Esophagus muscularis mucosa (tissue), 4 donors: ENCODE measurements at regions not wholly inside any gene's neighbourhood (a gene's known extent, or its start where the extent isn't known, plus 50 kb on each side); places are given as distances from the start of the nearest gene placed in this dataset.

Experiments used
- DNase-seq: peaks from one replicate; pipeline ENCODE4 v3.0.0-alpha.2; 2017; ENCODE audit errors: extremely low spot score
- H3K27ac ChIP-seq, 4 donors: fragments of 200-600 bp; sonication (generic); replicated peaks in 1 of 4; 1 replicate in 3 of 4; 2 replicates in 1 of 4; pipeline ENCODE4 v1.5.1; 2016 to 2019; ENCODE audit warnings: mild to moderate bottlenecking in 1 of 4
- H3K27me3 ChIP-seq, 4 donors: fragments of 200-600 bp; sonication (generic); one replicate each; pipeline versions ENCODE4 v1.5.1 to v1.6.0; 2016 to 2019
- H3K36me3 ChIP-seq, 4 donors: fragments of 200-600 bp; sonication (generic); one replicate each; pipeline ENCODE4 v1.5.1; 2016 to 2019
- H3K4me1 ChIP-seq, 4 donors: fragments of 200-600 bp; sonication (generic); one replicate each; pipeline ENCODE4 v1.5.1; 2016 to 2019
- H3K4me3 ChIP-seq, 4 donors: fragments of 200-600 bp; sonication (generic); 1 replicate in 2 of 4; 2 replicates in 2 of 4; pipeline ENCODE4 v1.5.1; 2016 to 2019; ENCODE audit warnings: mild to moderate bottlenecking in 4 of 4, moderate library complexity in 1 of 4
- H3K9me3 ChIP-seq, 4 donors: fragments of 200-600 bp; sonication (generic); 1 replicate in 3 of 4; 2 replicates in 1 of 4; pipeline ENCODE4 v1.5.1; 2016 to 2019
- CTCF ChIP-seq, 3 experiments: fragments of 200-600 bp in 2 of 3; fragments of 450-650 bp in 1 of 3; sonication (generic) in 2 of 3; IDR thresholded peaks; one replicate each; pipeline ENCODE4 v1.5.1; 2017 to 2019; ENCODE audit warnings: antibody characterized with exemption in 3 of 3, mild to moderate bottlenecking in 2 of 3, moderate library complexity in 1 of 3
- EP300 ChIP-seq: sonication (generic); formaldehyde crosslinking; IDR thresholded peaks from one replicate; pipeline ENCODE4 v1.6.1; 2017; ENCODE audit warnings: antibody characterized with exemption
- POLR2A ChIP-seq: fragments of 450-650 bp; IDR thresholded peaks from one replicate; pipeline ENCODE4 v1.6.1; 2017; ENCODE audit warnings: antibody characterized with exemption, moderate library complexity, mild to moderate bottlenecking, low read depth
- POLR2AphosphoS5 ChIP-seq, 2 donors: sonication (generic); formaldehyde crosslinking; IDR thresholded peaks; one replicate each; pipeline ENCODE4 v1.6.1; 2017; ENCODE audit warnings: antibody characterized with exemption in 2 of 2
- WGBS: methylation state at CpG from one replicate; pipeline ENCODE4 v1.1.5; 2018; 5-methylcytosine and 5-hydroxymethylcytosine counted together
- intact Hi-C: fragments of 100-400 bp; cut with DNase I; formaldehyde crosslinking; loops from one replicate; pipeline ENCODE4 v1.15.1; 2023

GRCh38 chr12:131527092-131527491 is 183.8 kb upstream of the SFSWAP start:
- no peak for DNase-seq
- peaks cover 0 to 63% (median 0%) of the 10 kb centered on the region in 4 donors for H3K27me3 ChIP-seq
- WGBS: 62% methylated on average over 2 of the region's 11 CpGs
- no peak overlapping the region for H3K4me3 ChIP-seq
- H3K4me1 ChIP-seq: no peaks in the 10 kb centered on the region
- no peaks in the 10 kb centered on the region for H3K9me3 ChIP-seq
- H3K36me3 ChIP-seq: no peaks in the 10 kb centered on the region
- intact Hi-C loops: no loop called here
- TF ChIP-seq POLR2A (no peak), EP300 (no peak), CTCF (IDR thresholded peaks at IDR 0.05) (no peak), POLR2AphosphoS5 (IDR thresholded peaks at IDR 0.05) (no peak)
- H3K27ac ChIP-seq: no peak overlapping the region

- 80% methylated on average over 9 of the region's 9 CpGs for WGBS
- Histone ChIP-seq H3K27me3 (peaks cover 0 to 67% (median 0%) of the 10 kb centered on the region in 4 donors), H3K4me1 (no peaks in the 10 kb centered on the region), H3K36me3 (no peaks in the 10 kb centered on the region), H3K9me3 (no peaks in the 10 kb centered on the region), H3K27ac (no peak overlapping the region), H3K4me3 (no peak overlapping the region)
- no peak for TF ChIP-seq POLR2A
- no peak for TF ChIP-seq CTCF (IDR thresholded peaks at IDR 0.05)
- no peak for TF ChIP-seq POLR2AphosphoS5 (IDR thresholded peaks at IDR 0.05)
- DNase-seq: no peak
- intact Hi-C loops: no loop called here
These were observed 183.2 kb upstream of the SFSWAP start for GRCh38 chr12:131527736-131528135.

GRCh38 chr12:131528144-131528543 is 182.7 kb upstream of the SFSWAP start:
- no peak for DNase-seq
- H3K27me3 ChIP-seq: peaks cover 0 to 67% (median 0%) of the 10 kb centered on the region in 4 donors
- intact Hi-C loops: no loop called here
- H3K4me3 ChIP-seq: no peak overlapping the region
- H3K36me3 ChIP-seq: no peaks in the 10 kb centered on the region
- H3K9me3 ChIP-seq: no peaks in the 10 kb centered on the region
- TF ChIP-seq EP300 (no peak), POLR2A (no peak), POLR2AphosphoS5 (IDR thresholded peaks at IDR 0.05) (no peak), CTCF (IDR thresholded peaks at IDR 0.05) (no peak)
- no peaks in the 10 kb centered on the region for H3K4me1 ChIP-seq
- no peak overlapping the region for H3K27ac ChIP-seq
- 75% methylated on average over 10 of the region's 11 CpGs for WGBS

- WGBS: 62% methylated on average over 5 of the region's 5 CpGs
- Histone ChIP-seq H3K9me3 (no peaks in the 10 kb centered on the region), H3K4me1 (no peaks in the 10 kb centered on the region), H3K4me3 (no peak overlapping the region), H3K36me3 (no peaks in the 10 kb centered on the region), H3K27me3 (peaks cover 0 to 65% (median 0%) of the 10 kb centered on the region in 4 donors), H3K27ac (no peak overlapping the region)
- intact Hi-C loops: no loop called here
- TF ChIP-seq POLR2A (no peak), EP300 (no peak)
- no peak for DNase-seq
These were observed 182.2 kb upstream of the SFSWAP start for GRCh38 chr12:131528667-131529066.

GRCh38 chr12:131529196-131530040 is 181.5 kb upstream of the SFSWAP start:
- DNase-seq: no peak
- Histone ChIP-seq H3K9me3 (no peaks in the 10 kb centered on the region), H3K27me3 (peaks cover 0 to 60% (median 0%) of the 10 kb centered on the region in 4 donors), H3K36me3 (no peaks in the 10 kb centered on the region), H3K4me3 (no peak overlapping the region), H3K27ac (no peak overlapping the region), H3K4me1 (no peaks in the 10 kb centered on the region)
- no peak for TF ChIP-seq CTCF (IDR thresholded peaks at IDR 0.05)
- no peak for TF ChIP-seq POLR2AphosphoS5 (IDR thresholded peaks at IDR 0.05)
- TF ChIP-seq EP300: no peak
- no peak for TF ChIP-seq POLR2A
- intact Hi-C loops: no loop called here
- 91% methylated on average over 15 of the region's 18 CpGs for WGBS
